Stimulated activated CD8-positive, alpha-beta memory T cell treated with anti-CD3 and anti-CD28 coated beads, Interleukin-4, amount 100 ng/mL, for 4 hours (primary cell): ENCODE measurements at regions not wholly inside any gene's neighbourhood (a gene's known extent, or its start where the extent isn't known, plus 50 kb on each side); places are given as distances from the start of the nearest gene placed in this dataset.
"Not testable (repeated sequence)": the region's sequence is repeated elsewhere in the genome, so short reads cannot be mapped to it uniquely, and the experiment has no call there.

ENCODE experiments used
- DNase-seq, 2 donors: peaks; one replicate each; pipeline ENCODE4 v3.0.0-alpha.2; 2020; ENCODE audit warnings: low read depth in 2 of 2, low spot score in 1 of 2

DNA sequence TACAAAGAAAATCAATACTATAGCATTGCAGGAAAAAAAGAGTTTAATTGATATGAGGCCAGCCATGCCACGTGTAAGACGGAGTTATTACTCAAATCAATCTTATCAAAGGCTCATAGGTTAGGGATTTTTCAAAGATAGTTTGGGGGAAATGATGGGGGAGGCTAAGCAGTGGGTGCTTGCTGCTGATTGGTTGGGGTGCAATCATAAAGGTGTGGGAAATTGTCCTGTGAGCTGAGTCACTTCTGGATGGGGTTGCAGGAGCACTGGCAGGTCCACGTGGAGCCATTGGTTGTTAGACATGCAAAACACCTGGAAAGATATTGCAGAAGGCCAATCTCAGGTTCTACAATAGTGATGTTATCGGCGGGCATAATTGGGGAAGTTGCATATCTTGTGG lies 319.2 kb upstream of the COBL start:
- no peak for DNase-seq

DNA sequence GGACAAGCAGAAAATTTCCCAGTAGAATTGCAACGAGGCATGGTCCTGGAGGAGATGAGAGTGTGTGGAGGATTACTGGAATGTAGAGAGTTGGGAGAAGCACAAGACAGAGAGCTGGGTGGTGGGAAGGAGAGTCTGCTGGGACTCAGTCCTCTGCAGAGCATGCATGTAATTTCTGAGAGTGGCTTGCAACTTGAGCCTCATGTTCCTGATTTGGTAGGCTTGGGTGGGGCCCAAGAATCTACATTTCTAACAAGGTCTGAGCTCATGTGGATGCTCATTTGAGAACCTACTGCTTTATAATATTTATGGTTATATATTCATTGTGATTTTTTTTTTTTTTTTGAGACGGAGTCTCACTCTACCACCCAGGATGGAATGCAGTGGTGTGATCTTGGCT lies 317.9 kb upstream of the COBL start:
- DNase-seq: no peak

DNA sequence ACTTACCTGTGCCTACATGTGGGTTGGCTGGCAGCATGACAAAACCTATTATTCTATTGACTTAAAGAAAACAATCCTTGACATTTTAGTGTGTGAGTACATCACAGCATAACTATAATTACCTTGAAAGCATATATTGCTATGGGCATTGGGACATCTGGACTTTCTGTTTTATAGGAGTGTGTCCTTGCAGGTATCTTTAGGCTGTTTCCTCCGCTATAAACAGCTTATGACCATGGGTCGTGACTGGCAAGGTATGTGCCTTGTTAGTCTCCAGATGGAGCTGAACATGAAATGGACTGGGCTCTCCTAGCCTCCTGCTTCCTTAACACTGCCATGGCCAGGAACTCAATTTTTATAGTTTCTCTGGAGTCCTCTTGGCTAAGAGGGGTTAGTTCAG lies 317.4 kb upstream of the COBL start:
- no peak for DNase-seq

DNA sequence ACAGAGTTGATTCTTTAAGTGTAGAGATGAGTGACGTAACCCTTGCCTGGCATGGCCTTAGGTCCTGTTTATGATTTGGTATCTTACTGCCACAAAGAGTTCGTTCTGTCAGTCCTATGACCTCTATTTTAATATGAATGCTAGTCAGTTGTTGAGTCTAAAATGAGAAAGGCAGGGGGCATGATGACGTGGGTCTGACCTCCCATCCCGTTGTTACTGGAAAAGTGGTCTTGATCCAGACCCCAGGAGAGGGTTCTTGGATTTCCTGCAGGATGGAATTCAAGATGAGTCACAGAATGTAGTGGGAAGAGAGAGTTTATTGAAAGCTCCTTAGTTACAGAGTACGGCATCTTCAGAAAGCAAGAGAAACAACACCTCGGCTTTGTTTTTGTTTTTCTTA lies 317.0 kb upstream of the COBL start:
- no peak for DNase-seq

DNA sequence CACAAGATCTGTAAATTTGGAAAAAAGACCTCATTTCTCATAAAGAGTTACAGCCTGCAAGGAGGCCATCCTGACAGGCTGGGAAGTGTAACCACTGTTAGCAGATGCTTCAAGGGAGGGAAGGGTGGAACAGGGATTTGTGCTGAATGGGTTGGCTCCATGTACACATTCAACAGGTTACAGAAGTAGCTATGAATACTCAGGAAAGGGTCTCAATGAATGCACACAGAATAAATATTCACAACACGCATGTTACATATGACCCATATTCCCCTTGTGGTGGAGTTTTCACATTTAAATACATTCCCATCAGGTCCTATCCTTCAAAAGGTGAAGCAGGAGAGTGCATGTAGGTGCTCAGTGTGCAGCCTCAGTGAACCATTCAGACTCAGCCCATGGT lies 316.4 kb upstream of the COBL start:
- DNase-seq: no peak

DNA sequence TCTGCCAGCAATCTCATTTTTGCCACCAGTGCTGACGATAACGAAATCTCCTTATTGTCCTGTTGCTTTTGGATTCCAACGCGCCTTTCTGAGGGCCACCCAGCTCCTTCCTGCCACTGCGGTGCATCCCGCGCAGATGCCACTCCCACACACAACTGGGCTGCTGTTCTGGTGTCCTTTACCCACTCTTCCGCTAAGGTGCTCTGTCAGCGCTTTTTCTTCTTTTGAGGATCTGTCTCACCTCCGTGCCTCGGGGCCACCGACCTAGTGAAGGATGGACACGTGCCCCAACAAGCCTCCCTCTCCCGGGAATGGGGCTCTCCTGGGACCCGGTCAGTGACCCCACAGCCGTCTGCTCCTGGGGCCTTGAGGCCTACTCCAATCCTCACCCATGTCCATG lies 314.3 kb upstream of the COBL start:
- no peak for DNase-seq

DNA sequence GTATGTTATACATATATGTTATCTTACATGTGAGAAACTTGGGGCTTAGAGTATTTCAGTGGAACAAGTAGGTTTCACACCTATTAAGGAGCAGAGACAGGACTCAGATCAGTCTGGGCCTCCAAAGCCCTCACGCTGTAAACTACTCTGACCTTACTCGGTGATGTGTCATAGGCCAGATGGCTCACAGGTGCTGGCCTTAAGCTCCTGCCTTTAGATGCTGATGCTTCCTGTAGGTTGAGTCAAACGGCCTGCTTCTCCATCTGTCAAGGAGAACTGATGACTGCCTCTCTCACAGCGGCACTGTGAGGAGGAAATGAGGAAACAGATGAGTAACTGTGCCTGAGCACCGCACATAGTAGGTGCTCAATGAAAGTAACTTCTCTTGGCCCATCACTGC lies 312.6 kb upstream of the COBL start:
- DNase-seq: no peak

DNA sequence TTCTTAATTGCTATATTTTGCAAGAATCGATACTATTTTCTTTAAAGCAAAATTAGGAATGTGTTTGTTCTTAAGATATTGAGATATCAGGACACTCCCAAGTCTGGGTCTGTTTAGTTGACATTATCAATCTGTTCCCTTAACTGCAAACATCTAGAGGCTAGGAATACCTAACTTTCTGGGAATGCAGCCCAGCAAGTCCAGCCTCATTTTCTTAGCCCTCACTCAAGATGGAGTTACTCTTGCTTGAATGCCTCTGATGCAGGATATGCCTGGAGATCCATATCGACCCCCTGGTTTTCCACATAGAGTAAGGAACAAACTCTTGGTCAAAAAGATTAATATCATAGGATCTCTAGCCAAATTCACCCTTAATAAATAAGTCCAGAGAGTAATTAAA lies 305.3 kb upstream of the COBL start:
- DNase-seq: no peak

DNA sequence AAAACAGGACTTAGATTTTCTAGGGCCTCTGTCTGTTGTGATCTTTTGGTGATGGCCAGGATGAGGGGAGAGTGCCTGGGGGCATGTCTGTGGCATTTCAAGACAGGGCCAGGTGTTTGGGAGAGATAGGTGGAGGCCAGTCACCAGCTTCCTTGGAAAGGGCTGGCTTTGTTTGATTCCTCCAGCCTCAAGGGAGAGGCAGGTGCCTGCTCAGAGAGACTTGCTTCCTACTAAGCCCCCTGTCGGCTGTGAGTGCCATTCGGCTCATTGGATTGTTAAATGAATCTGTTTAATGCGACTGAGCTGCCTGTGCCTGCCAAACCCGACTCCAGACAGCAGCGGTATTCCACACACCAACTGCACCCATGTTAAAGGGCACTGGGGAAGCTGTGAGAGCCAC lies 304.1 kb upstream of the COBL start:
- no peak for DNase-seq

DNA sequence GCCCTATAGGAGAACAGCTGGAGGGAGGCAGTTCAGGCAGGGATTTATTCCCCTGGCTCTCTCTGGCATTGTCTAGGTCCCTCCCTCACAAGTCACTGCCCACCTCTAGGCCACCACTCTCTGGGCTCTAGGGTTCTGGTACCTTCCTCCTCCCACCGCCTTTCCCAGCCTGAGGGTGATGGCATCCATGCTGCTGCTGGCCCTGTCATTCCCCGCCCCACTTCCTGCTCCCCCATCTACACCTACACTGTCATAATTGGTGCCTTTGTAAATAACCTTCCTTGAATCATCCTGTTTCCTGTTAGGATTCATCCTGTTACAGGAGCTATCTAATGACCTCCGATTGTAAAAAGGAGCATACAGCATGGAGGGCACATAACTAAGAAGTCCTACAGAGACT lies 303.3 kb upstream of the COBL start:
- no peak for DNase-seq

DNA sequence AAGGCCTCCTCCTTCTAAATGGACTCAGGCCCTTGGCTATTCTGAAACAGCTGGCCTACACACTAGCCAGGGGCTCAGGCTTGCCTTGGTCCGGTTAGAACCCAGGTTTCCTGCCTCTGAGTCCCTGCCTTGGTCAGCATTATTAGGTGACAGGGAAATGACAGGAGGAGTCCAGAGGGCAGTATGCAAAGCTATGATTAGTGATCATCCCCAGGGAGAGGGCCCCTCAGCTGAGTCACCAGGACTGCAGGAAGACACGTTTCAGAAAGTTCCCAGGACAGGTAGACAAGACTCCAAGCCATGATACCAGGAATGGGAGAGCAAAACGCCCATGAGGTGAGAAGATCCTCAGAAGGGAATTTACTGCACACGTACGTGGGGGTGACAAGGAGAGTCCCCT lies 301.1 kb upstream of the COBL start:
- DNase-seq: no peak

DNA sequence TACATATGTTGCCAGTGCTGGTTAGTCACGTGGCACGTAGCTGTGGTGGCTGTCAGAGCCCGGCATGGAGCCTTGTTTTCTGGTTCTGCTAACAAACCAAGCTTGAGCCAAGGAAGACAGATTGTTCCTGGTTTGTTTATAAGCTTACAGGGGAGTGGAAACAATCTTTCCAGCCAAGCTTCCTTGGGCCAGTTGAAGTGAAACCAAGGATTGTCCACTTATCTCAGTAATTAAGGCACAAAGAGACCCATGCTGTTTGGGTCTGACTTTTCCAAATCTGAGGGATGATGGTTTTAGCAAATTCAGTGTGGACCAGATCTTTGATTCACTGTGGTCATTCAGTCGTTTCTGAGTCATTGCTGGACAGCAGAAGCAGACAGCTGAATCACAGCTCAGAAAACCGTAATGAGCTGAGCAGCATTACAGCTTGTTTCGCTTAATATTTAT lies 297.3 kb upstream of the COBL start:
- no peak for DNase-seq

DNA sequence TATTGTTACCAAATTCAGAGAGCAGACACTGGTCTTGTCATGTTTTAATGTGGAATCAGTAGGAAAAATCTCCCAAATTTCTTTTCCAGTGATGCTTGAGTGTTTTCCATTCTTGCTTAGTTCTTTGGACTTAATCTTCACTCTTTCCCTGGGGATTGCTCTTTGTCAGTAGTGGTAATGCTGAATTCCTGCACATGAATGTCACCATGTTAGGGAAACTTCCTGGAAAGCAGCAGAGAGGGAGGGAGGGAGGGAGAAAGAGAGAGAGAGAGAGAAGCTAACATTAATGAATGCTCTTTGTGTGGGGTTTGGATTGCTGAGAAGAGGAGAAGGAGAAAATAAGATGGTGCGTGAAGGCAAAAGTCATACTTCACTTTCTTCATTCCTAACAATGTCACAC lies 295.3 kb upstream of the COBL start:
- DNase-seq: no peak

DNA sequence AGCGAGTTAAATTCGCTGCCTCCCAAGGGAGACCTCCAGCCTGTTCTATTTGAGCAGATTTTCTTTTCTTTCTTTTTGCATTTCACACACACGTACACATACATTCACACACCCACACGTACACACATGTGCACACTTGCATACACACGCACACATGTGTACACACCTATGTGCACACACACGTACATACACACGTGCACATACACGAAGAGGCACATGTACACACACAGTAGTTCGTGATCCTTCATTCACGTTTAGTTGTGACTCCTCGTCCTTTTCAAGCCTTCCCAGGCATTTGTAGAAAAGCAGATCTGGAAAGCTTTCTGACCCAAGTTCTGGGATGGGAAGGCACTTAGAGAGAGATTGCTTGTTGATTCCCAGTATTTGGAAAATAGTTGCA lies 290.8 kb upstream of the COBL start:
- DNase-seq: no peak

DNA sequence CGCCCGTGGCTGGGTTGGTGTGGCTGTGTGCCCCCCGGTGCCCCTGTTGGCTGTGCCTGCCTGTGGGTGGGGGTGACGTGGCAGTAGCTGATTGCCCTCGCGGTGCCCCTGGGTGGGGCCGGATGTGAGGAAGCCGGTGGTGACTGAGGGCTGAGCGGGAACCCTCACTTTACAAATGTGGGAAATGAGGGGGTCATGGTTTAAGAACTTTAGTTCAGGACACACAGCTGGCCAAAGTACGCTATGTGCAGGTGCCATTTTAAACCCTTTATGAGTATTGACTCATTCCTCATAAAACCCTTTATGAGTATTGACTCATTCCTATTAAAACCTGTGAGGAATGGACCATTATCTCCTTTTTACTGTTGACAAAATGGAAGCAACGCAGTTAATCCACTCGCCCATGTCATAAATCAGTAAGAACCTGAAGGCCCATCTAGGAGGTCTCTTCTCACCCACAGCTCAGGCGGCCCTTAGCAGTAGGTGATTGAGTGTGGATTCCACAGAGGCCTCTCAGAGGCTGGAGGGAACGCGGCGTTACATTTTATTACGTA lies 290.1 kb upstream of the COBL start:
- DNase-seq: no peak

DNA sequence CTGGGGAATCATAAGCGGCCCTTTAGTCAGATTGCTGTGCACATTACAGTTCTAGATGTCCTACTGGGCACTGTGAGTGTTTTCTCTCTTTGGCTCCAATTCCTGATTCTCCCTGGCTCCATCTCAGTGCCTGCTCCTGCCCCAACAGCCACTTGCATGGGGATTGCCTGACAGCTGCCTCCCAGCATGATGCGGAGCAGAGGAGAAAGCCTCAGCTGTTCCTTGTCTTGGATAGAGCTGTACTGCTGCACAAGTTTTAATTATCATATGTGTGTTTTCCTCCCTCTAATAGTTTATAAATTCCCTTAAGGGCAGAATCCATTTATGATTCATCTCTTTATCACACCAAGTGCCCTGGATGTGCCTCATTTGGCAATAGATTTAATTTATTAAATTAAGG lies 285.8 kb upstream of the COBL start:
- DNase-seq: no peak

DNA sequence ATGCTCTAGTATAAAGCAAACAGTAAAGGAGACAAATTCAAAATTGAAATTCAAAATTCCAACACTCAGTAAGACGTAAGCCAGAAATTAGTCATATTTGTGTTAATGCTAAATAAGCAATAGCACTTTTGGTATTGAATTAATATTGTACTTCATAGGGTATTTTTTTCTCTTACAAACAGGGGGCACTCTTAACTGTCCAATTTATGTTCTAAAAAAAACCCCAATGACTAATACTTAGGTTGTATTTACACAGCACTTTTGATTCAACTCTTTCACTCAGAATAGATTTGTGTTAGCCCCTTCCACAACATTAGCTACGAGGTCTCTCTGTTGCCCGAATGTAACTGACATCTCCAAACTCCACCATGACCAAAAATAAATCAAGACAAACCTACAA lies 284.9 kb upstream of the COBL start:
- DNase-seq: no peak

DNA sequence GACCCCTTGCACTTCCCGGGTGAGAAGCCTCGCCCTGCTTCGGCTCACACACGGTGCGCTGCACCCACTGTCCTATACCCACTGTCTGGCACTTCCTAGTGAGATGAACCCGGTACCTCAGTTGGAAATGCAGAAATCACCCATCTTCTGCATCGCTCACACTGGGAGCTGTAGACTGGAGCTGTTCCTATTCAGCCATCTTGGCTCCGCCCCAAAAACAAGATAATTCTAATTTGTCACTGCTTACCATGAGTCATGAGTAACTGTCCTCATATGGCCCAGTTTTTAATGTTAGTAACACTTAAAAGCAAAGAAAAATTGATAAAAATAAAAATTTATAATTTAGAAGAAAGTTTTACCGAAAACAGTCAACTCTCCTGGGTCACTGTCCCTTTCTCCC lies 283.3 kb upstream of the COBL start:
- DNase-seq: not testable (repeated sequence)

DNA sequence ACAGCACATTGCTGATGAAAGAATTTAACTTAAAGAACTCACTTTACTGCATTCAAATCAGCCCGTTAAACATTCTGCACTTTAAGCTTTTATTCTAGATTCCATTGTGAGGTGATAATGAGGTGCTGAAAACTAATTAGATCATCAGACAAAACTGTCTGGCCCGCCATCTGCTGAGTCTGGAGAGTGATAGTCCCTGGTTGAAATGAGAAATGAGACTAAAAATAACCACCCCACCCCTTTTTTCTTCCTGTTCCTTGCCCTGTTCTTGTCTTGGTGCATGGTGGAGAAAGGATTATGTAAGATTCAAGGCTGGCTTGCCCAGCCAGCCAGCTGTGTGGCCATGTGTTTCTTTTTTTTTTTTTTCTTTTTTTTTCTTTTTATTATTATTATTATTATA lies 277.0 kb upstream of the COBL start:
- DNase-seq: no peak

DNA sequence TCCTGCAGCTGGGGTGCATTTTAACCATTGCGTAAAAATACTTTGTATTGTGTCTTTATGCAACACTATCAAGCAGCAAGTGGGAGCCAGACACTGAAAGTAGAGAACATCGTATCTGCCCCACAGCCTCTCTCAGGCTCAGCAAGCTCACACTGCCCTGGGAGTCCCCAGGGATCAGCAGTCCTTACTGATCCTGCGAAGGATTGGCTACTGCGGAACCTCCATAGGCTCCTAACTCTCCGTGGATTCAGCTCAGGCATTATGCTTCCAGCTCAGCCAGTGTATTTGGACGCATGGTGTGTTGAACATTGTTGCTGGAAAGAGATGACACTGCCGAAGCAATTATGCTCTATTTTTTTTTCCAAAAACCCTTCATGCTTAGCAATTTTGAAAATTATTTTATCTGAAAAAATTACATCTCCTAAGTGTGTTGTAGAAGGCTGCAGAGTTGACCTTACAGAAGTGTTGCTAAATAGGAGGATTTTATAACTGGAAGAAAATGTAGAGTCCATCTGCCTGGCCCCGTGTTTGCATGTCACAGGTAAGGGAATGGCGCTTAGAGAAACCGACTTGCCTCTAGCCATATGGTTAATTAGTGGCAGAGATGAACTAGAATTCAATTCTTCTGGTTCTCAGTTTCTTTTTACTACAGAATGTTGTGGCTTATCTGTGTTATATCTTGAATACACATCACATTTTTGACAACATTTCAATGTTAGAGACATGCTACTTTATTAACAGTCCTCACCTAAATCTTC lies 276.4 kb upstream of the COBL start:
- no peak for DNase-seq

DNA sequence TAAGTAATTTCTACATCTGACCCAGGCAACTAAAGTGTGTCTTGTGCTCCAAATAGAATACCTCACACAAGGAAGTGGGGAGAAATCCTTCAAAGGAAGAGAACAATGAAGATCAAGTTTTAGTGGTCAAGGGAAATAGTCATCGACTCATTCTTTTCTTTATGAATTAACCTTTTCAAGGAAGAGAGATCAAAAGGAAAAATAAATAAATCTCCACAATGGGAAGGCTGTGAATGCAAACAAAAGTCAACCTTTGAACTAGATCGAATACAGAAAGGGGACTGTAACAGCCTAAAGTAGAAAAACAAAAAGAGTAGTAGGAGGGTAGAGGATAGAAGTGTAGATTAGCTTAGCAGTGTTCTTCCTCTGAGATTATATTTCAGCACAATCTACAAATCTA lies 274.6 kb upstream of the COBL start:
- DNase-seq: no peak

DNA sequence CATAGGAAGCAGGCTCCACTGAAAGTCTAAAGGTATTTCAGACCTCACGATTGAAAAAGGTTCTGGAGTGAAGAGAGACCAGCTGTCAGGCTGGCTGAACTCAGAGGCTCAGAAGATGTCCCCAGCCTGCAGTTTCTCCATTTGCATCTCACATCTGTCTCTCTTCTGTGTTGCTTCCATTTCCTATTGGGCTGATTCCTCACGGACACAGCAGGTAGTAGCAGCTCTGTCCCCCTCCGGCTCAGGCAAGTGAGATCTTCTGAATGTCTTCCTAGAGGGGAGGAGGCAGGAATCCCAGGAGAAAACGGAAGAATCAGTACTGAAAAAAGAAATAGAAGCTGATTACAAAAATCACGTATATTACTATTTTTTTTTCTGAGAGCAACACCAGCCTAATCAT lies 274.1 kb upstream of the COBL start:
- DNase-seq: no peak

DNA sequence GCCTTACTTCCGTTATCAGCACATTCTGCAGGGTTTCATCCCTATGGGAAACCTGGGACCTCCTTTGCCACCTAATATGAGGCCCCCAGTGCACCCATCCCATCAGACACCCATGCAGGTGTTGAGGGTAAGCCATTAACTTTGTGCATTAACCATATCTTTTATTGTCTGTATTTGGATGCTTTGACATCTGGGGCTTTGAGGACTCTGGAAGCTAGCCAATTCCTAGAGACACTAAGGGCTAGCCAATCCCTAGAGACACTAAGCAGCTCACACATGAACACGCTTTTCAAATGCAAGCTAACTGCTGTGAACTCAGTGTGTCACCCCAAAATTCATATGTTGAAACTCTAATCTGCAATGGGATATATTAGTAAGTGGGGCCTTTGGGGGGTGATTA lies 272.5 kb upstream of the COBL start:
- no peak for DNase-seq
